WTC11 (cell line): ENCODE measurements at regions not wholly inside any gene's neighbourhood (a gene's known extent, or its start where the extent isn't known, plus 50 kb on each side); places are given as distances from the start of the nearest gene placed in this dataset.

Experiments
- CTCF ChIP-seq: fragments of 200-600 bp; IDR thresholded peaks from 2 replicates; pipeline ENCODE4 v1.8.0; 2022; ENCODE audit warnings: antibody characterized with exemption
- ELF4 ChIP-seq: sonication (generic); formaldehyde crosslinking; IDR thresholded peaks from 2 replicates; pipeline ENCODE4 v1.8.1; 2022; ENCODE audit warnings: low read depth, mild to moderate bottlenecking, moderate library complexity, missing genetic modification reagents
- NR3C1 ChIP-seq: sonication (generic); formaldehyde crosslinking; conservative IDR thresholded peaks from 2 replicates; pipeline ENCODE4 v1.8.1; 2023; ENCODE audit warnings: low read depth, mild to moderate bottlenecking, missing genetic modification reagents
- PREB ChIP-seq: sonication (generic); formaldehyde crosslinking; IDR thresholded peaks from 2 replicates; pipeline ENCODE4 v1.8.1; 2022; ENCODE audit warnings: mild to moderate bottlenecking, missing genetic modification reagents, moderate library complexity, borderline replicate concordance
- TCF7 ChIP-seq: sonication (generic); formaldehyde crosslinking; IDR thresholded peaks from 2 replicates; pipeline ENCODE4 v1.8.0; 2022; ENCODE audit warnings: mild to moderate bottlenecking, low read depth, missing genetic modification reagents, moderate library complexity
- USF2 ChIP-seq: sonication (generic); formaldehyde crosslinking; IDR thresholded peaks from 2 replicates; pipeline ENCODE4 v1.8.1; 2023; ENCODE audit warnings: mild to moderate bottlenecking, missing genetic modification reagents, moderate library complexity
- ZNF121 ChIP-seq: sonication (generic); formaldehyde crosslinking; IDR thresholded peaks from 2 replicates; pipeline ENCODE4 v1.8.0; 2023; ENCODE audit warnings: missing genetic modification reagents
- ZNF416 ChIP-seq: fragments of 250-450 bp; sonication (Bioruptor Pico); IDR thresholded peaks from 2 replicates; pipeline ENCODE4 v1.9.0; 2021; ENCODE audit warnings: mild to moderate bottlenecking, inconsistent platforms
- ZSCAN18 ChIP-seq: fragments of 250-450 bp; sonication (Bioruptor Pico); IDR thresholded peaks from 2 replicates; pipeline ENCODE4 v2.1.2; 2022; ENCODE audit warnings: mild to moderate bottlenecking, moderate library complexity
- TF ChIP-seq, protein P1 (sequence below): sonication (generic); formaldehyde crosslinking; IDR thresholded peaks from 2 replicates; pipeline ENCODE4 v1.8.1; 2022; ENCODE audit warnings: low read depth, missing genetic modification reagents, borderline replicate concordance

DNA sequence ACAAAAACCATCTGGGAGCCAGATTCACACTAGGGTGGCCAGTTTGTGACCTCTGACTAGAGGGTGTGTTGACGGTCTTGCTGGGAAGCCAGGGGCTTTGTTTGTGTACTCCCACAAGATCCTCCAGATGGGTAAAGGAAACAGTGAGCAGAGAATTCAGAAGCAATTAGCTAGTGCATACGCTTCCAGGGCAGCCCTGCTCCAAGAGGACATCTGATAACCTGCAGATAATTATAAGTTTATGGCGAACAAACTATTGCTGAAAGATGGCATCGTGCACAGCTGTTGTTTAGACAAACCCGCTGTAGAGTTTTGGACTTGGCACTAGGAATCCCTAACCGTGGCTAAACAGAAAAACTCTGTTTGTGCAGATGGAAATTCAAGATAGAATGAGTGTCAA, 326.4 kb downstream of the TGFB2 start:
- no peak for TF ChIP-seq CTCF
- TF ChIP-seq, protein P1, sequence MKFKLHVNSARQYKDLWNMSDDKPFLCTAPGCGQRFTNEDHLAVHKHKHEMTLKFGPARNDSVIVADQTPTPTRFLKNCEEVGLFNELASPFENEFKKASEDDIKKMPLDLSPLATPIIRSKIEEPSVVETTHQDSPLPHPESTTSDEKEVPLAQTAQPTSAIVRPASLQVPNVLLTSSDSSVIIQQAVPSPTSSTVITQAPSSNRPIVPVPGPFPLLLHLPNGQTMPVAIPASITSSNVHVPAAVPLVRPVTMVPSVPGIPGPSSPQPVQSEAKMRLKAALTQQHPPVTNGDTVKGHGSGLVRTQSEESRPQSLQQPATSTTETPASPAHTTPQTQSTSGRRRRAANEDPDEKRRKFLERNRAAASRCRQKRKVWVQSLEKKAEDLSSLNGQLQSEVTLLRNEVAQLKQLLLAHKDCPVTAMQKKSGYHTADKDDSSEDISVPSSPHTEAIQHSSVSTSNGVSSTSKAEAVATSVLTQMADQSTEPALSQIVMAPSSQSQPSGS (CRISPR knock-in tag), result no peak
- no peak for TF ChIP-seq USF2
- TF ChIP-seq ZSCAN18, result no peak
- no peak for TF ChIP-seq TCF7 (CRISPR knock-in tag)
- no peak for TF ChIP-seq ELF4 (CRISPR knock-in tag)
- TF ChIP-seq PREB (CRISPR knock-in tag), result no peak
- no peak for TF ChIP-seq ZNF121 (CRISPR knock-in tag)
- no peak for TF ChIP-seq NR3C1
- no peak for TF ChIP-seq ZNF416
